ENCODE measurements at regions not wholly inside any gene's neighbourhood (a gene's known extent, or its start where the extent isn't known, plus 50 kb on each side); places are given as distances from the start of the nearest gene placed in this dataset.

DNA sequence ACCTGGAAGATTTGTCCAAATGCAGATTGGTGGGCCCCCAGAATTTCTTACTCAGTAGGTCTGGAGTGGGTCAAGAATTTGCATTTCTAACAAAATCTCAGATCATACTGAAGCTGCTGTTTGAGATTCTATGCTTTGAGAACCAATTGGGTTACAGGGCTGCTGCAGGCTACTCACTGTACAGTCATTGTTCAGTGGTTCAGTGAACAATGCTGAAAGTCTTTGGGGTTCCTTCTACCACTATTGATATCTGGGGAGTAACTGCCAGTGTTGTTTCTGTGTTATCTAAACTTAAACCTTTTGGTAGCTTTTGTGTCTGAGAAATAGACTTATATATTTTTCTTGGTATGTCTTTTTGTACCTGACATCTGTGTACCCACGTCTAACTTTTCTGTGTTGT lies 187.5 kb downstream of the TANC2 start:
- no peak overlapping the region for H3K4me3 ChIP-seq (ENCODE audit: low read depth, low read length)
- DNase-seq (ENCODE audit: low read depth, low spot score), result no peak
- TF ChIP-seq CTCF (IDR thresholded peaks at IDR 0.05; ENCODE audit: low read depth, low read length), result no peak
- in situ Hi-C loops (cut with HindIII; ENCODE audit: low sequenced_read_pairs), result no loop called here

- no peak for DNase-seq (ENCODE audit: low read depth, low spot score)
- in situ Hi-C loops (cut with HindIII; ENCODE audit: low sequenced_read_pairs), result no loop called here
- TF ChIP-seq CTCF (IDR thresholded peaks at IDR 0.05; ENCODE audit: low read depth, low read length), result no peak
- H3K4me3 ChIP-seq (ENCODE audit: low read depth, low read length), result no peak overlapping the region
Measured at GRCh38 chr17:63154586-63155244, 188.7 kb downstream of the TANC2 start.

DNA sequence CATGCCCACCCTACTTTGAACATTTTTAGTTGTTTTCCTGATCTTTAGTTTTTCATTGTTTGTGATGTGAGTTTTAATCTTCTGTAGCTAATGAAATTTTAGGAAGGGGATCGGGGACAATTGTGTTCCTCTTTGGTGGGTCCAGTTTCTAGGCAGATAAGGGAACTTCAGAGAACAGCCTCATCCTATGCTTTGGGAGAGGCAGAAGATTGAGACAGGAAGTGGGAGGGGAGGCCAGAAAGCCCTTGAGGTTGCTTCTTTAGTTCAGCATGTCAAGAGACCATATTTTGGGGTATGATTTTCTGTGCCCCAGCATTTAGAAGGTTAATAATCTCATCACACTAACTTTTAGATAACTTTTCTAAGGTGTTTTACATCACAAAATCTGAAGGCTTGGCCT lies 191.0 kb downstream of the TANC2 start:
- in situ Hi-C loops (cut with HindIII; ENCODE audit: low sequenced_read_pairs), result no loop called here
- TF ChIP-seq CTCF (IDR thresholded peaks at IDR 0.05; ENCODE audit: low read depth, low read length), result no peak
- no peak overlapping the region for H3K4me3 ChIP-seq (ENCODE audit: low read depth, low read length)
- DNase-seq (ENCODE audit: low read depth, low spot score), result no peak

DNA sequence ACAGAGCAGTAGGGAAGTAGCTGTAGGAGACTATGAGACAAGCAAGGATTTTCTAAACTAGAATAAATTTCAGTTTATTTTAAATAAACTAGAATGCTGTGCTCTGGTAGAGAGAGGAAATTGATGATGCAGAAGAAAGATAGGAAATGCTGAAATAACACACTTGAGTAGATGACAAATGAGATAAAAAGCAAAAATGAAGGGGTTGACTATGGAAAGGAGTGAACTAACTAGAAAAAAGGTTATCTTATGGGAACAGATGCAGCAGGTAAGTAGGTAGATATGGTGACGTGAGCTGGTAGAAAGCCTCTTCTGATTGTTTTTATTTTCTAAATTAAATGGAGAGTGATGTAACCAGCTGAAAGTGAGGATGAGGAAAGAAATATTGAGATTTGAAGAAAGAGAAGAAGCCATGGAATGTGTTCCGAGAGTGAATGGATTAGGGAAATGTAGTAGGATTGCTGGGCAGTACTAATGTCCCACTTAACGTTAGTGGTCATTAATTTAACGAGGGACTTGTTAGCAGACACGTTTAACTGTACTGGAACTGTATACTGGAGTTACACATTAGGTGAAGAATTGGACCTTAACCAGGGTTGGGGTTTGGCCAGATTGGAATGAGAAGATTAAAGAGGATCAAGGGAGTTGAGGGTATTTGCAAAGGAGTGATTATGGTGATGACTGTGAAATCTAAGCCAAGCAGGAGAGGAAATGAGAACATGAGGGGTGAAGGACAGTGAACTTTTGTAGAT lies 196.5 kb downstream of the TANC2 start:
- DNase-seq (ENCODE audit: low read depth, low spot score), result no peak
- in situ Hi-C loops (cut with HindIII; ENCODE audit: low sequenced_read_pairs), result no loop called here
- TF ChIP-seq CTCF (IDR thresholded peaks at IDR 0.05; ENCODE audit: low read depth, low read length), result no peak
- no peak overlapping the region for H3K4me3 ChIP-seq (ENCODE audit: low read depth, low read length)

DNA sequence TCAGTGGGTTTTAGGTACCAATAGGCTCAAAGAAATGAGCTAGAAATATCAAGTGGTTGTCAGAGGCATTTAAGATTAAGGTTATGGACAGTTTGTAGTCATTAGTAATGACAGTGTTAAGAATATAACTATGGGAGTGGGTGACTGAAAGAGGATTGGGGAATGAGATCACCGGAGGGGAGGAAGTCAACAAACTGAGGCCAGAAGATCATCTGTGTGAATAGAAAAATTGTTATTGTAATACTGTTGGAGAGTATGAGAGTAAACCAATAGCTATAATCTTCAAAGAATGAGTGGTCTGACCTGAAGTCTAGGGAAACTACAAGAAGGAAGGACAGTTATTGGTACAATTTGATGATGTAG lies 197.1 kb downstream of the TANC2 start:
- in situ Hi-C loops (cut with HindIII; ENCODE audit: low sequenced_read_pairs), result no loop called here
- DNase-seq (ENCODE audit: low read depth, low spot score), result no peak
- TF ChIP-seq CTCF (IDR thresholded peaks at IDR 0.05; ENCODE audit: low read depth, low read length), result no peak
- no peak overlapping the region for H3K4me3 ChIP-seq (ENCODE audit: low read depth, low read length)

GRCh38 chr17:63165400-63165799 lies 199.4 kb downstream of the TANC2 start:
- no peak for TF ChIP-seq CTCF (IDR thresholded peaks at IDR 0.05; ENCODE audit: low read depth, low read length)
- in situ Hi-C loops (cut with HindIII; ENCODE audit: low sequenced_read_pairs), result no loop called here
- no peak for DNase-seq (ENCODE audit: low read depth, low spot score)
- no peak overlapping the region for H3K4me3 ChIP-seq (ENCODE audit: low read depth, low read length)

Measured in astrocyte of the spinal cord (primary cell).